ENCODE measurements at regions not wholly inside any gene's neighbourhood (a gene's known extent, or its start where the extent isn't known, plus 50 kb on each side); places are given as distances from the start of the nearest gene placed in this dataset.

GRCh38 chr22:27682437-27682836 is 119.1 kb downstream of the MN1 start:
- no peaks in the 10 kb centered on the region for H3K27me3 ChIP-seq (ENCODE audit: control insufficient read depth, insufficient read depth, low read length)
- no peaks in the 10 kb centered on the region for H3K36me3 ChIP-seq (ENCODE audit: control insufficient read depth, insufficient read depth, low read length)
- TF ChIP-seq CTCF (IDR thresholded peaks at IDR 0.05) = no peak
- no peak overlapping the region for H3K27ac ChIP-seq
- H3K9ac ChIP-seq = no peak overlapping the region
- no peak overlapping the region for H3K4me2 ChIP-seq (ENCODE audit: low read length)
- H3K4me1 ChIP-seq = no peaks in the 10 kb centered on the region
- H3K79me2 ChIP-seq = no peaks in the 10 kb centered on the region
- H3K4me3 ChIP-seq (ENCODE audit: low read depth, low read length) = no peak overlapping the region
- H3K9me3 ChIP-seq (ENCODE audit: control insufficient read depth, low read length) = no peaks in the 10 kb centered on the region
- H2AFZ ChIP-seq = no peak overlapping the region

- Histone ChIP-seq H3K4me3 (ENCODE audit: low read depth, low read length) (no peak overlapping the region), H3K9ac (no peak overlapping the region), H3K36me3 (ENCODE audit: control insufficient read depth, insufficient read depth, low read length) (no peaks in the 10 kb centered on the region), H2AFZ (no peak overlapping the region), H3K79me2 (no peaks in the 10 kb centered on the region), H3K27ac (no peak overlapping the region), H3K9me3 (ENCODE audit: control insufficient read depth, low read length) (no peaks in the 10 kb centered on the region), H3K27me3 (ENCODE audit: control insufficient read depth, insufficient read depth, low read length) (no peaks in the 10 kb centered on the region), H3K4me2 (ENCODE audit: low read length) (no peak overlapping the region), H3K4me1 (no peaks in the 10 kb centered on the region)
- TF ChIP-seq CTCF (IDR thresholded peaks at IDR 0.05) = no peak
These were observed 116.7 kb downstream of the MN1 start for GRCh38 chr22:27684901-27685300.

GRCh38 chr22:27685515-27685914 is 116.0 kb downstream of the MN1 start:
- Histone ChIP-seq H3K9ac (no peak overlapping the region), H3K79me2 (no peaks in the 10 kb centered on the region), H3K4me3 (ENCODE audit: low read depth, low read length) (no peak overlapping the region), H3K4me2 (ENCODE audit: low read length) (no peak overlapping the region), H3K9me3 (ENCODE audit: control insufficient read depth, low read length) (no peaks in the 10 kb centered on the region), H3K27me3 (ENCODE audit: control insufficient read depth, insufficient read depth, low read length) (no peaks in the 10 kb centered on the region), H3K27ac (no peak overlapping the region), H2AFZ (no peak overlapping the region), H3K36me3 (ENCODE audit: control insufficient read depth, insufficient read depth, low read length) (no peaks in the 10 kb centered on the region), H3K4me1 (no peaks in the 10 kb centered on the region)
- no peak for TF ChIP-seq CTCF (IDR thresholded peaks at IDR 0.05)

GRCh38 chr22:27685970-27686369 is 115.6 kb downstream of the MN1 start:
- H3K9ac ChIP-seq = no peak overlapping the region
- H3K27ac ChIP-seq = no peak overlapping the region
- H3K4me1 ChIP-seq = no peaks in the 10 kb centered on the region
- H3K36me3 ChIP-seq (ENCODE audit: control insufficient read depth, insufficient read depth, low read length) = no peaks in the 10 kb centered on the region
- H3K4me3 ChIP-seq (ENCODE audit: low read depth, low read length) = no peak overlapping the region
- no peaks in the 10 kb centered on the region for H3K79me2 ChIP-seq
- no peaks in the 10 kb centered on the region for H3K27me3 ChIP-seq (ENCODE audit: control insufficient read depth, insufficient read depth, low read length)
- no peak for TF ChIP-seq CTCF (IDR thresholded peaks at IDR 0.05)
- H3K9me3 ChIP-seq (ENCODE audit: control insufficient read depth, low read length) = no peaks in the 10 kb centered on the region
- H2AFZ ChIP-seq = no peak overlapping the region
- H3K4me2 ChIP-seq (ENCODE audit: low read length) = no peak overlapping the region

- no peak overlapping the region for H3K4me2 ChIP-seq (ENCODE audit: low read length)
- H3K27me3 ChIP-seq (ENCODE audit: control insufficient read depth, insufficient read depth, low read length) = no peaks in the 10 kb centered on the region
- H2AFZ ChIP-seq = no peak overlapping the region
- no peaks in the 10 kb centered on the region for H3K36me3 ChIP-seq (ENCODE audit: control insufficient read depth, insufficient read depth, low read length)
- no peaks in the 10 kb centered on the region for H3K4me1 ChIP-seq
- H3K9ac ChIP-seq = no peak overlapping the region
- H3K79me2 ChIP-seq = no peaks in the 10 kb centered on the region
- no peak overlapping the region for H3K27ac ChIP-seq
- H3K9me3 ChIP-seq (ENCODE audit: control insufficient read depth, low read length) = no peaks in the 10 kb centered on the region
- H3K4me3 ChIP-seq (ENCODE audit: low read depth, low read length) = no peak overlapping the region
- TF ChIP-seq CTCF (IDR thresholded peaks at IDR 0.05) = no peak
These were observed 115.0 kb downstream of the MN1 start for GRCh38 chr22:27686534-27686933.
